Ovary (tissue), 3 donors: ENCODE measurements at regions not wholly inside any gene's neighbourhood (a gene's known extent, or its start where the extent isn't known, plus 50 kb on each side); places are given as distances from the start of the nearest gene placed in this dataset.

Experiments
- CTCF ChIP-seq, 3 donors: fragments of 450-650 bp in 2 of 3; fragments of 200-600 bp in 1 of 3; IDR thresholded peaks; one replicate each; pipeline versions ENCODE4 v1.5.1 to v1.8.0; 2016 to 2022; ENCODE audit warnings: antibody characterized with exemption in 3 of 3, mild to moderate bottlenecking in 1 of 3
- POLR2A ChIP-seq: fragments of 450-650 bp; IDR thresholded peaks from one replicate; pipeline ENCODE4 v1.6.1; 2017; ENCODE audit warnings: antibody characterized with exemption, mild to moderate bottlenecking, moderate library complexity
- donor health status: DM: no; HTN: no; CAD: no.

GRCh38 chr14:104431351-104431928, 148.1 kb upstream of the C14orf180 start:
- no peak for TF ChIP-seq CTCF (IDR thresholded peaks at IDR 0.05)
- no peak for TF ChIP-seq POLR2A
